ENCODE measurements at regions not wholly inside any gene's neighbourhood (a gene's known extent, or its start where the extent isn't known, plus 50 kb on each side); places are given as distances from the start of the nearest gene placed in this dataset.

DNA sequence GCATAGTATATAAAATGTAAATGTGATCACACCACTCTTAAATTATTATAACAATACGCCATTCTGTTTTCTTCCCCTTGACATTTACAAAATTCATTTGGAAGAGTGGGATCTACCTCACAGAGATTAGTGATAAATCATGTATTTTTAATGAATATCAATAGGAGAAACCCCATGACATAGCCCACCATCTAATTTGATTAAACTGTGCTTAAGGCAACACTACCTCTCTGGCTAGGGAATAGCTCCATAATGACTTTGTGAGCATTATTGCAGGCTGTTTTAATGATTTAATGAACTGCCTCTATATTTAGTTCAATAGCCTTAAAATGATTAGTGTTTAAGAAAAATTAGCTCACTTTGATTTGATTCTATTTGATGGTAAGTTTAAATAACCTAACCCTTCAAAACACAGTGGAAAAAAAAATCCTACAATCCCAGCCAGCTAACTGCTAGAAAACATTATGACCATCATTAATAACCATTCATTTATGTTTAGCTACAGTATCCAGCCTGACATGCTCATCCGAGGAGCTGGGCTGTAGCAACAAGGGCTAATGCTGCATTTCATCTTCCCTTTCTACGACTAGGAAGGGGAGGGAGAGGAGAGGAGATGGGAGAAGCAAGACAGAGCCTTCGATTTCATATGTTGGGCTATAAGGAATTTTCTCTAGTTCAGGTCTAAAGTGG is 75.3 kb upstream of the BCL11A start:
- ChIA-PET CTCF (no interaction called here), POLR2A (no interaction called here)
- Mint-ChIP-seq H3K27me3 (peaks cover 25% of the 10 kb centered on the region), H3K27ac (no peak overlapping the region), H3K4me1 (no peaks in the 10 kb centered on the region), H3K36me3 (ENCODE audit: low read depth) (no peaks in the 10 kb centered on the region), H3K9me3 (no peaks in the 10 kb centered on the region), H3K4me3 (no peak overlapping the region)
- ATAC-seq (ENCODE audit: low read depth): no peak
- DNase-seq: no peak
- intact Hi-C loops (cut with micrococcal nuclease): no loop called here
- TF ChIP-seq, protein P1, sequence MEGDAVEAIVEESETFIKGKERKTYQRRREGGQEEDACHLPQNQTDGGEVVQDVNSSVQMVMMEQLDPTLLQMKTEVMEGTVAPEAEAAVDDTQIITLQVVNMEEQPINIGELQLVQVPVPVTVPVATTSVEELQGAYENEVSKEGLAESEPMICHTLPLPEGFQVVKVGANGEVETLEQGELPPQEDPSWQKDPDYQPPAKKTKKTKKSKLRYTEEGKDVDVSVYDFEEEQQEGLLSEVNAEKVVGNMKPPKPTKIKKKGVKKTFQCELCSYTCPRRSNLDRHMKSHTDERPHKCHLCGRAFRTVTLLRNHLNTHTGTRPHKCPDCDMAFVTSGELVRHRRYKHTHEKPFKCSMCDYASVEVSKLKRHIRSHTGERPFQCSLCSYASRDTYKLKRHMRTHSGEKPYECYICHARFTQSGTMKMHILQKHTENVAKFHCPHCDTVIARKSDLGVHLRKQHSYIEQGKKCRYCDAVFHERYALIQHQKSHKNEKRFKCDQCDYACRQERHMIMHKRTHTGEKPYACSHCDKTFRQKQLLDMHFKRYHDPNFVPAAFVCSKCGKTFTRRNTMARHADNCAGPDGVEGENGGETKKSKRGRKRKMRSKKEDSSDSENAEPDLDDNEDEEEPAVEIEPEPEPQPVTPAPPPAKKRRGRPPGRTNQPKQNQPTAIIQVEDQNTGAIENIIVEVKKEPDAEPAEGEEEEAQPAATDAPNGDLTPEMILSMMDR (IDR thresholded peaks at IDR 0.05): no peak

GRCh38 chr2:60629305-60629662 is 75.8 kb upstream of the BCL11A start:
- intact Hi-C loops (cut with micrococcal nuclease): no loop called here
- ChIA-PET POLR2A (no interaction called here), CTCF (no interaction called here)
- Mint-ChIP-seq H3K4me3 (no peak overlapping the region), H3K27me3 (peaks cover 26% of the 10 kb centered on the region), H3K36me3 (ENCODE audit: low read depth) (no peaks in the 10 kb centered on the region), H3K4me1 (no peaks in the 10 kb centered on the region), H3K9me3 (no peaks in the 10 kb centered on the region), H3K27ac (no peak overlapping the region)
- ATAC-seq (ENCODE audit: low read depth) (no peak), DNase-seq (no peak)
- TF ChIP-seq, protein P1 (IDR thresholded peaks at IDR 0.05): no peak

DNA sequence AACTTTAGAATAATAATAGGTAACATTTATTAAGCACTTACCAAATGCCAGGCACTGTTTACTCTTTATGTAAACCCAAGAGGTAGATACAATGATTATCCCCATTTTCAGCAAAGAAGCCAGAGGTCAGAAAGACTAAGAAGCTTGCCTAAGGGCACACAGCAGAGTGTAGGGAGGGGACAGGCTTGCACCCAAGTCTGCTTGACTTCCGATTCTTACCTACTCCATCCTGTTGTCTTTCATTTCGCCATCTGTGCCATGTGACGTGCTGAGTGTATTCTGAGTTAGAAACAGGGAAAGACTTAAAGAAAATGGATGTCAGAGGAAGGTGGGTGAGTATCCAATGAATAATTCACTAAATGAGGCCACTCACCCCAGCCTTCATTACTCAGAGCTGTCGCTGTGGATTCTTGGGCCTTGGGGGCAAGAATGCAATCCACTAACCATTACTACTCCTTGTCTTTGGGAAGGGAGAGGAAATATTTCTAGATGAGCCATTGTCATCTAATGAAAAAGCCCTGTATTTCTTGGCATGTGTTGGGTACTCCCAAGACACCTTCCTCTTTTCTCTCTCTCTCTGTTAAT is 76.4 kb upstream of the BCL11A start:
- TF ChIP-seq, protein P1 (IDR thresholded peaks at IDR 0.05): no peak
- intact Hi-C loops (cut with micrococcal nuclease): no loop called here
- CTCF ChIA-PET: no interaction called here
- Mint-ChIP-seq H3K4me1 (no peaks in the 10 kb centered on the region), H3K4me3 (no peak overlapping the region), H3K27me3 (peaks cover 22% of the 10 kb centered on the region), H3K9me3 (no peaks in the 10 kb centered on the region), H3K27ac (no peak overlapping the region), H3K36me3 (ENCODE audit: low read depth) (no peaks in the 10 kb centered on the region)
- ATAC-seq (ENCODE audit: low read depth) (no peak), DNase-seq (no peak)
- POLR2A ChIA-PET: no interaction called here

- DNase-seq (no peak), ATAC-seq (ENCODE audit: low read depth) (no peak)
- Mint-ChIP-seq H3K27me3 (peaks cover 13% of the 10 kb centered on the region), H3K4me3 (no peak overlapping the region), H3K36me3 (ENCODE audit: low read depth) (no peaks in the 10 kb centered on the region), H3K27ac (no peak overlapping the region), H3K4me1 (no peaks in the 10 kb centered on the region), H3K9me3 (no peaks in the 10 kb centered on the region)
- POLR2A ChIA-PET: no interaction called here
- intact Hi-C loops (cut with micrococcal nuclease): no loop called here
- TF ChIP-seq, protein P1 (IDR thresholded peaks at IDR 0.05): no peak
- CTCF ChIA-PET: no interaction called here
Measured at GRCh38 chr2:60633615-60634014, 80.2 kb upstream of the BCL11A start.

- CTCF ChIA-PET: no interaction called here
Measured at GRCh38 chr2:60634438-60634837, 81.0 kb upstream of the BCL11A start.

More at GRCh38 chr2:60634438-60634837, 81.0 kb upstream of the BCL11A start:
- H3K9me3 Mint-ChIP-seq: no peaks in the 10 kb centered on the region
- POLR2A ChIA-PET: no interaction called here
- no peak overlapping the region for H3K4me3 Mint-ChIP-seq
- intact Hi-C loops (cut with micrococcal nuclease): no loop called here
- H3K27me3 Mint-ChIP-seq: peaks cover 12% of the 10 kb centered on the region
- H3K36me3 Mint-ChIP-seq (ENCODE audit: low read depth): no peaks in the 10 kb centered on the region
- DNase-seq (no peak), ATAC-seq (ENCODE audit: low read depth) (no peak)
- H3K4me1 Mint-ChIP-seq: no peaks in the 10 kb centered on the region
- H3K27ac Mint-ChIP-seq: no peak overlapping the region
- TF ChIP-seq, protein P1 (IDR thresholded peaks at IDR 0.05): no peak
